ENCODE measurements at regions not wholly inside any gene's neighbourhood (a gene's known extent, or its start where the extent isn't known, plus 50 kb on each side); places are given as distances from the start of the nearest gene placed in this dataset.
"Not testable (repeated sequence)": the region's sequence is repeated elsewhere in the genome, so short reads cannot be mapped to it uniquely, and the experiment has no call there.

- H3K4me2 ChIP-seq (ENCODE audit: insufficient read depth in 1 of 2, low read depth in 2 of 2, low read length in 2 of 2); H4K5ac ChIP-seq (ENCODE audit: insufficient read length, low read depth, low read length); H4K20me1 ChIP-seq (replicated peaks in 1 of 2; ENCODE audit: control insufficient read depth in 1 of 2, insufficient read depth in 2 of 2, low read length in 2 of 2); H4K91ac ChIP-seq (replicated peaks; ENCODE audit: insufficient read length, low read length); H3K27me3 ChIP-seq (replicated peaks in 1 of 4; ENCODE audit: control insufficient read depth in 3 of 4, extremely low read depth in 1 of 4, insufficient read depth in 3 of 4, low read length in 3 of 4); POLR2A ChIA-PET (ENCODE audit: partially characterized antibody); H3K27ac ChIP-seq (ENCODE audit: low read depth, low read length); H3K9me3 ChIP-seq (ENCODE audit: insufficient read depth in 2 of 2, low read depth in 1 of 2, low read length in 1 of 2); H3K14ac ChIP-seq (ENCODE audit: insufficient read length); H2BK120ac ChIP-seq (replicated peaks; ENCODE audit: low read depth, low read length); H3K23ac ChIP-seq (ENCODE audit: insufficient read length); CTCF ChIA-PET (ENCODE audit: partially characterized antibody); H2BK15ac ChIP-seq (ENCODE audit: low read length); H3K56ac ChIP-seq (replicated peaks; ENCODE audit: insufficient read length, low read depth, low read length); H3K79me2 ChIP-seq (ENCODE audit: control insufficient read depth in 1 of 2, insufficient read depth in 2 of 2, low read length in 2 of 2); H3K79me1 ChIP-seq (ENCODE audit: low read depth, low read length); H3K23me2 ChIP-seq (ENCODE audit: low read depth, low read length); H3K36me3 ChIP-seq (ENCODE audit: control insufficient read depth in 2 of 4, insufficient read depth in 4 of 4, low read length in 3 of 4); H3K4me3 ChIP-seq (ENCODE audit: extremely low read depth in 1 of 4, insufficient read depth in 2 of 4, low read depth in 3 of 4, low read length in 4 of 4); H3K4me1 ChIP-seq (replicated peaks in 1 of 4; ENCODE audit: control insufficient read depth in 3 of 4, insufficient read depth in 4 of 4, low read length in 3 of 4); DNase-seq (ENCODE audit: low read depth in 1 of 2, low spot score in 2 of 2); H2BK20ac ChIP-seq (ENCODE audit: low read length); H2BK5ac ChIP-seq (ENCODE audit: low read depth, low read length); FAIRE-seq; H2AK5ac ChIP-seq (ENCODE audit: low read depth, low read length); H3K18ac ChIP-seq (ENCODE audit: extremely low read depth, low read length); H3K4ac ChIP-seq (replicated peaks; ENCODE audit: insufficient read length, low read depth, low read length); H4K8ac ChIP-seq (ENCODE audit: extremely low read depth, insufficient read depth, low read length); H2AFZ ChIP-seq (ENCODE audit: low read length); H3K9ac ChIP-seq (replicated peaks in 1 of 4; ENCODE audit: extremely low read depth in 1 of 4, low read depth in 3 of 4, low read length in 3 of 4); H2BK12ac ChIP-seq (ENCODE audit: low read depth, low read length): not testable (repeated sequence)
- WGBS, 2 experiments (ENCODE audit: extremely low coverage in 1 of 2, insufficient coverage in 1 of 2, insufficient read length in 1 of 2, insufficient replicate concordance in 2 of 2, low coverage in 1 of 2, low lambda C conversion rate in 2 of 2, missing lambda C conversion rate in 1 of 2) = 86% methylated on average over 2 of the region's 2 CpGs; no CpG with 5 or more reads in 1 of the 2 experiments
These were observed 58.8 kb upstream of the SMIM23 start for GRCh38 chr5:171726819-171727218.

Data from H1 (cell line).